HG02642 (cell line): ENCODE measurements at regions not wholly inside any gene's neighbourhood (a gene's known extent, or its start where the extent isn't known, plus 50 kb on each side); places are given as distances from the start of the nearest gene placed in this dataset.
A peak's percentile ranks its signal among the peaks of the same experiment; 100 is the strongest.

ENCODE experiments used
- ATAC-seq: cut with Tn5 transposase; IDR thresholded peaks from one replicate; pipeline ENCODE4 v1.9.1; 2021; ENCODE audit warnings: mild to moderate bottlenecking; ENCODE audit not compliant: unreplicated experiment, poor library complexity

- no peak for ATAC-seq
Measured at GRCh38 chr3:156620901-156621300, 53.5 kb upstream of the TIPARP start.

DNA sequence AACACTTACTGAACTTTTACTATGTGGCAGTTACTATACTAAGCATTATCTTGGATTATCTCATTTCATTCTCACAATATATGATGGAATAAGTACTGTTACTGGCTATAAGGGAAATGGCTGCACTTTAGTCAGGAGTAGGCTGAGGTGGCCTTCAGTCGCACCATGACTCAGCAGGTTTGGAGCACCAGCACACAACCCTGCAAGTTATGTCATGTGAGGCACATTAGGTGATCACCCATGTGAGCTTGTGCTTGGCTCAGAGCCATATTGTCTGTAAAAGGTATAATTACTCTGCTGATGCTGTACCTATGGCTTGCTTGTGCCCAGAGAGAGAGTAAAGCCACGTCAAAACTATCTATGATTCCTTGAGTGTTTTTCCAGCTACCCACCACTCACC is 54.1 kb upstream of the TIPARP start:
- no peak for ATAC-seq

- ATAC-seq = no peak
Measured at GRCh38 chr3:156619376-156619775, 55.0 kb upstream of the TIPARP start.

DNA sequence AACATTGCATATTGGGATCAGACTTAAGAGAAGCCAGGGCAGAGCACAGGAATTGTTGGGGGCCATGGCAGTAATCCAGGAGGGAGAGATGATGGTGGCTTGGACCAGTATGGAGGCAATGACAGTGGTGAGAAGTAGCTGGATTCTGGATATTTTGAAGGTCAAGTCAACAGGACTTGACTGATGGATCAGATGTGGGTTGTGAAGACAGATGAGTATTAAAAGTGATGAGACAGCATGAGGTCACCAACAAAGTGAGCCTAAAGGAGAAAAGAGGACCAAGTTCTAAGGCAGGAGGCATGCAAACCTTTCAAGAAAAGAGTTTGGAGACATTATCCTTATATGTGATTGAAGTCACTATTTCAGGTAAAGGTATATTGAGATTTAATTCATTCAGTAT is 56.6 kb upstream of the TIPARP start:
- no peak for ATAC-seq

DNA sequence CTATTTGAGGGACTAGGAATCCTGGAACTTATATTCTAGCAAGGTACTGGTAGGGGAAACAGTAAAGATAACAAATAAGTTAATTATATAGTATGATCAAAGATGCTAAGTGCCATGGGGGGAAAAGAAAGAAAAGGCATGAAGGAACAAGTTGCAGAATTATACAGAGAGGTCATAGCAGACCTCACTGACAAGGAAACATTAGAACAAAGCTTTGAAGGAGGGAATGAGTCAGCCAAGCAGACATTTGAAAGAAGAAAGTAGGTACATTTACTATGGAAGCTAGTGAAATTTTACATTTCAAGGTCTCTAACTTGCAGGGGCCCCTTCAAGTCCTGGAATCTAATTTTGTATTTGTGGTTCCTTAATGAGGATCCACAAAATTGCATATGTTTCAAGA is 57.2 kb upstream of the TIPARP start:
- no peak for ATAC-seq

- no peak for ATAC-seq
Measured at GRCh38 chr3:156615592-156616173, 58.7 kb upstream of the TIPARP start.

DNA sequence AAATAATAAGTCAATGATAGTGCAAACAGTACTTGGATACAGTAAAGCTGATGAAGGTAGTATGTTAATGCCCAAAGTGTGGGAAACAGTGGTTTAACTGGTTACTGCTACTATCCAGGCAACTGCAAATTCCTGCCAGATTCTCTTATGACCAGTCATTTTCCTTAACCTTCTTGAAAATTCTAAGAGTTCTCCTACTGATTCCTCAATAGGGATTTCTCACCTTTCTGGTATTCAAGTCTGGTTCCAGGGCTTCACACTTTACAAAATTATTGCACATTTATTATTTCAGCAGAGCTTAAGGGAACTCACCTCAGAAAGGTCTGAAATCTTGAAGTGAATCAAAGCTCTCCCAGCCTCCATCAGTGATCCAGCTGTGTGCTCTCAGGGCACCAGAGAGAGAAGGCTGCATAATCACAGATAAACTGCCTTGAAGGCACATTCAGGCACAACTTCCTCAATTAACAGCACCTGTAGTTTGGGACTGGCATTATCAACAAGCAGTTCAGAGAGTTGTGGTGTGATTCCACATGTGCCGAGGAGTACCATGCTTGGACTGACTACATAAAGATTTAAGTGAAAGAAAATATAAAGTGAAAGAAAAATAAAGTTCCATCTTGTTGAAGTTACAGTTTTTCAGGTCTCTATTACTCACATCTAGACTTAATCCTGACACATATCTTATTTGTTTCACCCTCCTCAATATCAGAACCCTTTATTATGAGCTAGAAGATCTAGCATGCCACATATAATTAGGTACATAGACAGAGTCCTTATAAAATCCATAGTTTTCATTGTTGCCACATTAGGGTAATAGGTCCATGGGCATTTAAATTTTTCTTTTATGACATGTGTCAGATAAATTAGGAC is 59.5 kb upstream of the TIPARP start:
- ATAC-seq = no peak

- no peak for ATAC-seq
Measured at GRCh38 chr3:156612903-156613302, 58.0 kb upstream of the SSR3 start.

DNA sequence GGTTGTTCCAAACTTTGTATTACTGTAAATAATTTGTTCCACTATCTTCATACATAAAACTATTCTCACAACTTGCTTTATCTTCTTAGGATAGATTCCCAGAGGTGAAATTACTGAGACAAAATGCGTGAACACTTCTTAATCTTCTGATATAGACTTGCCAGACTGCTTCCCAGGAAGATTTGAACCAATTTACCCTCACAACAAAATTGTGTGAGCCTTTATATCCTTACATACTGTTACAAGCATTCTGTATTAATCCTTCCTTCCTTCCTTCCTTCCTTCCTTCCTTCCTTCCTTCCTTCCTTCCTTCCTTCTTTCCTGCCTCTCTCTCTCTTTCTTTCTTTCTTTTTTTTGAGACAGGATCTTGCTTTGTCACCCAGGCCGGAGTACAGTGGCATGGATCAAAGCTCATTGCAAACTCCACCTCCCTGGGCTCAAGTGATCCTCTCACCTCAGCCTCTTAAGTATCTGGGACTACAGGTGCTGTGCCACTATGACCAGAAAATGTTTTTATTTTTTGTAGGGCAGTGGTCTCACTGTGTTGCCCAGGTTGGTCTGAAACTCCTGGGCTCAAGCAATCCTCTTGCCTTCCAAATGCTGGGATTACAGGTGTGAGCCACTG is 57.1 kb upstream of the SSR3 start:
- no peak for ATAC-seq

DNA sequence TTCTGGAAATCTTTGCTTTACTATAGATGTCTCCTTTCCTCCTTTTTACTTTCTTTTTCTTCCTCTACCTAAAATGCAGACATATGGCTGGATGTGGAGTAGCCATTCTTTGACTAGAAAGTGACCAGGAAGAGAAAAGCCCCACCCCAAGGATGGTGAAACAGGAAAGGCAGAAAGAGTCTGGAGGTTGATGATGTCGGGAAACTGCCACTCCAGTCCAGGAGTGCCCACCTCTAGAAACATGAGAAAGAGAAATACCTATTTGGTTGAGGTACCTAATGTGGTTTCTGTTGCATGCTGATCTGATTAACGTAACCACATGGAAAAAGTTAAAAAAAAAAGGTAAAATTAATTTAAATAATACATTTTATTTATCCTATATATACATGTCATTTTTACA is 55.2 kb upstream of the SSR3 start:
- no peak for ATAC-seq

DNA sequence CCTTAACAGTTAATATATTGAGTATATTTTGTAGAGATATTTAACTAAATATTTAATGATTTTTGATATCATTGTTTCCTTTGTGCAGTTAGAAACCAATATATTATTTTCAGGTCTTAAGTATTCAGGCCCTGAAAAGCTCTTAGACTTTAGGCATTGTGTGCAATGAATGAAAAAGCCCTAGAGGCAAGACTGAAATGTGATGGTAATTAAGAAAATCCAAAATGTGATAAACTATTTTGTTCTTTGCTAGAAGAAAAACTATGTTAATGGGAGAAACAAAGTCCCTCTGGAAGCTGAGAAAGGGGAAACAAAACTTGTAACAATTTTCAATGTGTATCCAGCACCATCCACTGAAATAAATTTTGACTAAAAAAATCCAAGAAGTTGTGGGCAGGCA is 54.6 kb upstream of the SSR3 start:
- no peak for ATAC-seq

- ATAC-seq = no peak
Measured at GRCh38 chr3:156608601-156609514, 53.9 kb upstream of the SSR3 start.

DNA sequence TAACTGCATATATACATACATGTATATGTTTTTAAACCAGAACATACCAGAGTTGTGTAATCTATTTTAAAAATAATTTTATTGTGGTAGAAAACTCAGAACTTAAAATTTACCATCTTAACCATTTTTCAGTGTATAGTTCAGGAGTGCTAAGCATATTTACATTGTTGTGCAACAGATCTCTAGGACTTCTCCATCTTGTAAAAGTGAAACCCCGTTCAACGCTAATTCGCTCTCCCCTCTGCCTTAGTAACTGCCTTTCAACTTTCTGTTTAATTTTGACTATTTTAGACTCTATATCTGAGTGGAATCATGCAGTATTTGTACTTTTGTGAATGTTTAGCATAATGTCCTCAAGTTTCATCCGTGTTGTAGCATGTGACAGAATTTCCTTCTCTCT is 51.8 kb upstream of the SSR3 start:
- peak; percentile 51 for ATAC-seq

DNA sequence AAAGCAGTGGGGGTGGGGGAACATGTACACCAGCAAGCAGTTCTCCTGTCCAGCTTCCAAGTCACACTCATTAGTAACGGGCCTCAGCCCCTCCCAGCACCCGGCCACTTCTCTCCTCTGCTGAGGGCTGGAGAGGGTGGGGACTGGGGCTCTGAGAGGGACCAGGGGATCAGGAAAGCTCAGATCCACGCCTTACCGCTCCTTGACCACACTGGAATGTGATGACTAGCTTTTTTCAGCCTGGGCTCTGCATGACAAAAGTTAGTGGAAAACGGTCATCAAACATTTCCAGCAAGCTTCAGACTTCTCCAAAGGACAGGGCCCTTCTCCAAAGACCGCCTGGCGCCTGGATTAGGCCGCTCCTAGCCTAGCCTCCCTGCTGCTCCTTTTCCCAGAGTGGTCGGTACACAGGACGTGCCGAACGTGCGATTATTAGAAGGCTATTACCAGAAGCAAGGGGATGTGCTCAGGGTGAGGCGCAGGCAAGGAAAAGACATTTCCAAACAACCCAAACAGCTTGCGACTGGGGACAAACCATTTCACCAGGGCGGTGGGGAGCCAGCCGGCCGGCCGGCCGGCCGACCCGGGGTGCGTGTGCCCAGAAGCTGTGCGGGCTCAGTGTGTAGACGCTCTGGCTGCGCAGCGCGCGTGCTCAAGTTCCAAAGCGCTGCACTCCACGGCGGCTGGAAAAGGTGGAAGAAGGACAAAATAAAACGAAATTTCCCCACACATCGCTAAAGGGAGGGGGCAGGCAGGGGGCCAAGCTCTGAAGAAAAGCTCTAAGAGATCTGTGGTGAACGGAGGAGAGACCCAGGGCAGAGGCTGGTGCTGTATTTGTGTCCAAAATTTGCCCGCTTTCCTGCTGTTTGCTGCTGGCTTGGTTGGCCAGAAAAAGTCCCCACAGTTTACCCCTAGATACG is 51.0 kb upstream of the SSR3 start:
- ATAC-seq = peak; percentile 41

- no peak for ATAC-seq
Measured at GRCh38 chr3:156604642-156605144, 49.8 kb upstream of the SSR3 start.
